ENCODE measurements at regions not wholly inside any gene's neighbourhood (a gene's known extent, or its start where the extent isn't known, plus 50 kb on each side); places are given as distances from the start of the nearest gene placed in this dataset.
A peak's percentile ranks its signal among the peaks of the same experiment; 100 is the strongest.

DNA sequence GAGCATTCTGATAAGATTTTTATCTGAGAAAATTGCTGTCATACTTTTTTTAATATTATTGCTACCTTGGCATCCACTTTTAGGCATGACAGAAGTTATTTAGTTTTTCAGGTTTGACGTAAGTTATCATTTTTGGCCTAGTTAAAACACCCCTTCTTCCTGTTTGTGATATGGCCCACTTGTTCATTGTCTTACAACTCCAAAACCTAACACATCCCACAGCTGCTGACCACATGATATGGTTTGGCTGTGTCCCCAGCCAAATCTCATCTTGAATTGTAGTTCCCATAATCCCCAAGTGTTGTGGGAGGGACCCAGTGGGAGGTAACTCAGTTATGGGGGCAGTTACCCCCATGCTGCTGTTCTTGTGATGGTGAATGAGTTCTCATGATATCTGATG, 388.1 kb downstream of the SLC4A3 start:
- H3K27me3 Mint-ChIP-seq (ENCODE audit: low read depth) = no peaks in the 10 kb centered on the region
- no peak overlapping the region for H3K27ac Mint-ChIP-seq (ENCODE audit: unreplicated experiment)

GRCh38 chr2:220025207-220025606, 397.8 kb downstream of the SLC4A3 start:
- Mint-ChIP-seq H3K27ac (ENCODE audit: unreplicated experiment) (no peak overlapping the region), H3K4me3 (no peak overlapping the region), H3K9me3 (peaks cover 10% of the 10 kb centered on the region), H3K36me3 (ENCODE audit: low read depth) (no peaks in the 10 kb centered on the region), H3K27me3 (ENCODE audit: low read depth) (no peaks in the 10 kb centered on the region), H3K4me1 (peaks cover under 1% of the 10 kb centered on the region)
- no peak for DNase-seq (ENCODE audit: low read depth, low spot score)
- no peak for TF ChIP-seq CTCF (conservative IDR thresholded peaks at IDR 0.05)

More for the DNA sequence above, 388.1 kb downstream of the SLC4A3 start:
- DNase-seq (ENCODE audit: low read depth, low spot score) = no peak
- Mint-ChIP-seq H3K4me1 (peaks cover 7% of the 10 kb centered on the region), H3K9me3 (no peaks in the 10 kb centered on the region), H3K36me3 (ENCODE audit: low read depth) (peaks cover 3% of the 10 kb centered on the region), H3K4me3 (no peak overlapping the region)
- TF ChIP-seq CTCF (conservative IDR thresholded peaks at IDR 0.05) = no peak

DNA sequence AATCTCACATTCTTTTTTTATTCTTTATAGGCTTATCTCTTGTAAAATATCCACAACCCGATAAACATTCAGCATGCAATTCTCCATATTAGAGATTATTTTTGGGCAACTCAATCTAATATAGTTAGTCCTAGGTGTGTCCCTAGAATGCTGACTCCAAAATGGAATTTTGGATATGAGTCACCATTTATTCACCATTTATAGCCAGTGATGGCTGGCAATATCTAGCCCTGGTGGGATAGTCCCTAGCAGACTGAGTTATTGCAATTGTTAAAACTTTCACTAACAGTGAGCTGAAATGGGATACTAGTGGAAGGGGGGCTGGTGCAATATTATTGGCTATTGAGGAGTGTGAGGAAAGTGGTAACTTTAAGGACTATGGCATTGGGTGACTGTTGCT, 401.6 kb downstream of the SLC4A3 start:
- Mint-ChIP-seq H3K27ac (ENCODE audit: unreplicated experiment) (no peak overlapping the region), H3K9me3 (peaks cover 9% of the 10 kb centered on the region), H3K27me3 (ENCODE audit: low read depth) (no peaks in the 10 kb centered on the region), H3K4me3 (no peak overlapping the region), H3K36me3 (ENCODE audit: low read depth) (no peaks in the 10 kb centered on the region), H3K4me1 (no peaks in the 10 kb centered on the region)
- no peak for TF ChIP-seq CTCF (conservative IDR thresholded peaks at IDR 0.05)
- no peak for DNase-seq (ENCODE audit: low read depth, low spot score)

- Mint-ChIP-seq H3K4me3 (no peak overlapping the region), H3K9me3 (peaks cover 12% of the 10 kb centered on the region), H3K27me3 (ENCODE audit: low read depth) (no peaks in the 10 kb centered on the region), H3K27ac (ENCODE audit: unreplicated experiment) (peak overlapping the region; percentile 65), H3K4me1 (no peaks in the 10 kb centered on the region), H3K36me3 (ENCODE audit: low read depth) (no peaks in the 10 kb centered on the region)
- no peak for DNase-seq (ENCODE audit: low read depth, low spot score)
- no peak for TF ChIP-seq CTCF (conservative IDR thresholded peaks at IDR 0.05)
These were observed 406.1 kb downstream of the SLC4A3 start for GRCh38 chr2:220033546-220033945.

- Mint-ChIP-seq H3K9me3 (peaks cover 9% of the 10 kb centered on the region), H3K4me1 (no peaks in the 10 kb centered on the region), H3K27ac (ENCODE audit: unreplicated experiment) (no peak overlapping the region), H3K4me3 (no peak overlapping the region), H3K36me3 (ENCODE audit: low read depth) (no peaks in the 10 kb centered on the region), H3K27me3 (ENCODE audit: low read depth) (no peaks in the 10 kb centered on the region)
- no peak for TF ChIP-seq CTCF (conservative IDR thresholded peaks at IDR 0.05)
- DNase-seq (ENCODE audit: low read depth, low spot score) = no peak
These were observed 407.1 kb downstream of the SLC4A3 start for GRCh38 chr2:220034426-220035130.
